Inflammatory macrophage treated with lipopolysaccharide for 4 hours (primary cell): ENCODE measurements at regions not wholly inside any gene's neighbourhood (a gene's known extent, or its start where the extent isn't known, plus 50 kb on each side); places are given as distances from the start of the nearest gene placed in this dataset.
"Not testable (repeated sequence)": the region's sequence is repeated elsewhere in the genome, so short reads cannot be mapped to it uniquely, and the experiment has no call there.

ENCODE experiments used
- DNase-seq: peaks from one replicate; pipeline ENCODE4 v3.0.0-alpha.2; 2020

DNA sequence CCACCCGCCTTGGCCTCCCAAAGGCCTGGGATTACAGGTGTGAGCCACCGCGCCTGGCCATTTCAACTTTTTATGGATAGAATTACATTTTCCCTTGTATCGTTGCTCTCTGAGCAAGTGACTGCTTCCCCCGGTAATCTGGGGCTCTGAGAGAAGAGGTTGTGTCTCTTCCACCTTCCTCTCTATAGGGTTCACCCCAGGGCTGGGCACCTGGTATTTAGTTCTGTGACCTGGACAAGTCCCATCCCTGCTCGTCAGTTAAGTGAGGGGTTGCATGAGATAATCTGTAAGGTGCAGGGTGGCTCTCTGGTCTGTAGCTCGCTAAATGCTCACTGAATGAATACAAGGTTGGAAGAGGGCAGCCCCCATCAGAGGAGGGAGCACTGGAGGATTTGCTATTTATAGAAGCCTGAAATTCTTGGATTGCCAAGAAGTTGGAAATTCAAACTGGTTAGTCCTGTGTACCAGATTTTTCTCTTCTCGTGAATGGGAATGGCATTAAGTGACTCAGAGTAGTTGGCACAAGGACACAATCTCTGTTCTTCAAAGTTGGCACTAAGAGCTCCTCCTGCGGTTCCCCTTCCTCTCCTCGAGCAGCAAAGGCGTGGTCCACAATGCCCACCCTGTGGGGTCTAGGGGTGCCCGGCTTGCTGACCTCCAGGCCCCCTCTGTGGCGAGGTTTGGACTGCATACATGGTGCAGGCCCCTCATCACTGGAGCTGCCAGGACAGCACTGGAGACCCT, 68.1 kb upstream of the DLG1 start:
- DNase-seq = no peak

DNA sequence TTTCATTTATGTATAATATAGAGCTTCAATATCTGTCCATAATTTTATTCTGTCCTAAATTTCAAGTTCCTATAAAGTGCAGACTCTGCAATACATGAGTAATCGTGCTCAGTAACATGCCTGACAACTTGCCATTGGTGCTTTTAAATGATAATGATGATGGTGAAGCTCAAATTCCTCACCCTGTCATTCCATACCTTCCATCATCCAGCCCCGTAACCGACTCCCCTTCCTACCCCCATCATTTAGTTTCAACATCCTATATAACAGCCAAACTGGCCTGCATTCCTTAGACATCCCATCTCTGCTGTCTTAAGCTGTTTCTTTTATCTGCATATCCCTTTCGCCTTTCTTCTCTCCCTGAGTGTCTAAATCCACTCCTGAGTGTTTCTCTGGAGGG, 67.2 kb upstream of the DLG1 start:
- no peak for DNase-seq

DNA sequence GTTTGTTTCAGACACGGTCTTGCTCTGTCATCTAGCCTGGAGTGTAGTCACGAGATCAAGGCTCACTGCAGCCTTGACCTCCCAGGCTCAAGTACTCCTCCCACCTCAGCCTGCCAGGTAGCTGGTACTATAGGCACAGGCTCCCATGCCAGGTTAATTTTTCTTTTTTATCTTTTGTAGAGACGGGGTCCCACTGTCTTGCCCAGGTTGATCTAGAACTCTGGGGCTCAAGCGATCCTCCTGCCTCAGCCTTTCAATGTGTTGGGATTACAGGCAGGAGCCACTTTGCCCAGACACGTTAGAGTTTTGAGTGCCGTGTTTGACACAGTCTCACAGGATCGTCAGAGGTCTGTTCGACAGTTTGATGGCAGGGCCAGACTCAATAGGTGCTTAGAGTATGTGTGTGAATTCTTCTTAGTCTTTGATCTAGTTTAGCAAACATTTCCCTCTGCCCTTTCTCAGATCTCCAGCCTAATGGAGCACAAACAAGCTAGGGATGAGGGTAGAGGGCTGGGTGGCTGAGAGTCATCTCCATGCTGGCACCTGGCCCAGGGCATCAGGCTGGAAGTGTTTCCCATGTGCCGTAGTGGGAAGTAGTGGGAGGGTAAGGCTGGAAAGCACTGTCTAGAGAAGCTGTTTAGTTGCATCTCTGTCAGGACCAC, 66.1 kb upstream of the DLG1 start:
- no peak for DNase-seq

DNA sequence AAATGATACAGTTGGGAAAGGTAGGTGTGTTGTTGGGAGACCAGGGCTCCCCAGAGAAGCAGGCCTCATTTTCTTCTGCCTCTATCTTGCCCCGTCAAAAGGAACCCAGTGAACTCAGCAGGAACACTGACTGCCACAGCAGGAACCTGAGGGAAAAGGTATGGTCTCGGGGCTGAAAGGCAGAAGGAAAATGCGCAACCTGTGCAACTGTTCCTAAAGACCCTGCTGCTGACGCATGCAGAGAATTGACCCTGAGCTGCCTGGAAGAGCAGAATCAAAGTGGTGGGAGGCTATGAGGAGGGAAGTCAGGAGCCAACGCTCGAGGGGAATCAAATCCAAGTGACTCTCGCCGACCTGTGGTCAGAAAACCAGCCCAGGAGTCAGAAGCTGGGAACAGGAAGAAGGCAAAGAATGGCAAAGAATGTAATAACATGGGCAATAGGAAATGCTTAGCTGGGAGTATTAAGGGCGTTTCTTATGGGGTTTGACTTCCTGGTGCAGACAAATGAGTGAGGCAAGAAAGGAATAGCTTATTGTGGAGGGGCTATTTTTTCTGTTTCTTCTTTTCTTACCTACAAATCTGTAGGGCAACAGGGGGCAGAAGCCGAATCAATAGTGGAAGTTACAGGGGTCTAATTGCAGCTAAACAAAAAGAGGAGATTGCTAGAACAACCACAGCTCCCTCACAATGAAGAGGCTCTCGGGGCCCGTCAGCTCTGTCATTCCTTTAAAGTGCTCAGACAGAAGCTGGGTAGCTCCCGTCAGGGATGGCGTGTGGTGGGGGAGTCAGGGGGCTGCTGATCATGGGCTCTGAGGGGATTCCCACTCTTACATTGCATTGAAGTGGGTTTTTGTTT, 65.4 kb upstream of the DLG1 start:
- no peak for DNase-seq

DNA sequence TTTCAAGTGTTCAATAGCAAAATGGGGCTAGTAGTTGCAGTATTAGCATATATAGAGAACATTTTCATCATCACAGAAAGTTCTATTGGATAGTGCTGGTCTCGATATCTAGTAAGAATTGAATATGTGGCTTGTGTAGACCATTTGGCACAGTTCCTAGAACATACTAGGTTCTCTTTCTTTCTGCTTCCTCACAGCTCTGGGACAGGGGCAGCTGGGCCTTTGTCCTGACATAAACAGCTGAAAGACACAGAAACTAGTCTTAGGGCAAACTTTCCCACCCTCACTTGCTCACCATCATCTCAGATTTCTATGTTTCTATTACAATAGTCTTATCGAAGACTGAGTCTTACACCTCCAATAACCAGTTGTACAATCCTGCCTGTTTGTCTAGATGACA, 63.7 kb upstream of the DLG1 start:
- DNase-seq = no peak

DNA sequence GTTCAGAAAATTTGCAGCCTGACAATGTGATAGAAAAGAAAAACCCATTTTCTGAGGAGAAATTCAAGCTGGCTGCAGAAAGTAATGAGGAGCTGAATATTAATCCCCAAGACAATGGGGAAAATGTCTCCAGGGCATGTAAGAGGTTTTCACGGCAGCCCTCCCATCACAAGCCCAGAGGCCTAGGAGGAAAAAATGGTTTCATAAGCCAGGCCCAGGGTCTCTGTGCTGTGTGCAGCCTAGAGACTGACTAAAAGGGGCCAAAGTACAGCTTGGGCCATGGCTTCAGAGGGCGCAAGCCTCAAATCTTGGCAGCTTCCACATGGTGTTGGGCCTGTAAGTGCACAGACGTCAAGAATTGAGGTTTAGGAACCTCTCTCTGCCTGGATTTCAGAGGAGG, 61.7 kb upstream of the DLG1 start:
- DNase-seq = not testable (repeated sequence)

DNA sequence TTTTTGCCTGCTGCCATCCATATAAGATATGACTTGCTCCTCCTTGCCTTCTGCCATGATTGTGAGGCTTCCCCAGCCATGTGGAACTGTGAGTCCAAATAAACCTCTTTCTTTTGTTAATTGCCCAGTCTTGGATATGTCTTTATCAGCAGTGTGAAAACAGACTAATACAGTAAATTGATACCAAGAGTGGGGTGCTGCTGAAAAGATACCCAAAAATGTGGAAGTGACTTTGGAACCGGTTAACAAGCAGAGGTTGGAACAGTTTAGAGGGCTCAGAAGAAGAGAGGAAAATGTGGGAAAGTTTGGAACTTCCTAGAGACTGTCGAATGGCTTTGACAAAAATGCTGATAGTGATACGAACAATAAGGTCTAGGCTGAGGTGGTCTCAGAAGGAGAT, 61.1 kb upstream of the DLG1 start:
- DNase-seq = not testable (repeated sequence)

DNA sequence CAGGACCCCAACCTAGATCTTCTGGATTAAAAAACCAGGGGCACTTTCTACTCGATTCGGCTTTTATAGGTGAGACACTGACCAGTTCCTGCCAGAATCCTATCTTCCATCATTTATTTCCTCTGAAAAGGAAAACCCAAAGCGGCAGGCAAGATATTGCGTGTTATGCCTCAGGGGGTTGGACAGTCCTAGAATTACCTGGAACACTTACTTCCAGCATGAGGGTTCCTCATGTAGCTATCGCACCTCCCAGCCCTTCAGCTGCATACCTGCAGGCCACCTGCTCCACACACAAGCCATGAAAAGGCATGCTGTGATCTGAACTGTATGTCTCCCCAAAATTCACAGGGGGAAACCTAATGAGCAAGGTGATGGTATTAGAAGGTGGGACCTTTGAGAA, 58.3 kb upstream of the DLG1 start:
- no peak for DNase-seq

DNA sequence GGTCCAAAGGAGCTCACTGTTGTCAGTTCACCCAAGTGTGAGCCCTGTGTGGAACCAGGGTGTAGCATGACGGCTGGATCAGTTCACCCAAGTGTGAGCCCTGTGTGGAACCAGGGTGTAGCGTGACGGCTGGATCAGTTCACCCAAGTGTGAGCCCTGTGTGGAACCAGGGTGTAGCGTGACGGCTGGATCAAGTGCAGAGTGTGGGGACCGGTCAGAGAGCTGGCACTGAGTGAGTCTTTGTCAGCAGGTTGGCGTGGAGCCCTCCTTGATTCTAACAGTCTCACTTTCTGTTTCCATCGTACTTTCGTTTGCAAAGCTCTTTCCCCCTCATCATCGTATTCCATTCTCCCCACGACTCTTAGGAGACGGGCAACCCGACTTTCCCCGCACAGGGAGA, 57.9 kb upstream of the DLG1 start:
- no peak for DNase-seq

DNA sequence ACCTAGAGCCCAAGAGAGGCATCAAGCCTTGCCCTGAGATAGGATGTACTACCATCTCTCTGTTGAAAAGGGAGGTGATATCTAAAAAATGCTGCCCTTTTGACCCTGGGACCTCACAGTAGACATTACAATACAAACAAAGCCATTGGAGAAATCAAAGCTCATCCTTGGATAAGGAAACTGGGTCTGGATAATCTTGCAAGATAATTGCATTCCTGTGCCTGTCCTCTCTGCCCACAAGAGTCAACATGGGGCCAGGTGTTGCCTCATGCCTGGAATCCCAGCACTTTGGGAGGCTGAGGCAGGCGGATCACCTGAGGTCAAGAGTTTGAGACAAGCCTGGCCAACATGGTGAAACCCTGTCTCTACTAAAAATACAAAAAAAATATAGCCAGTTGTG, 57.3 kb upstream of the DLG1 start:
- DNase-seq = no peak

DNA sequence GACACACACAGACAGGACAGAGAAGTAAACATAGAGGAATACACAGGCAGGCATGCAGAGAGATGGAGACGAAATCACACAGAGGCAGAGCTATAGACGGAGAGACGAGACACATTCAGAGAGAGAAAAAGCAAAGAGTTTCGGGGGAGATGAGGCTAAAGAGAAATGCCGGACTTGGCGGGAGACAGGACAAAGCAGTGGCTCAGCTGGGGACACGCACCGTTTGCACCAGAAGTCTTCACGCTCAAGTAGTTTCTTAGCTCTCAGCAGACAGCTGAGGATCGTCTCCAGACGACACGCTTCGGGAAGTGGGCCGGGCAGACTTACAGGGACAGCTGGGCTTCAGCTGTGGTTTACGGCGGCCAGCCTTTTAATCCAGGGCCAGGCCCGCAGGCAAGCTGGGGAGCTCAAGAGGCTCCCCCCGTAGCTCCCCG, 56.2 kb upstream of the DLG1 start:
- DNase-seq = no peak

DNA sequence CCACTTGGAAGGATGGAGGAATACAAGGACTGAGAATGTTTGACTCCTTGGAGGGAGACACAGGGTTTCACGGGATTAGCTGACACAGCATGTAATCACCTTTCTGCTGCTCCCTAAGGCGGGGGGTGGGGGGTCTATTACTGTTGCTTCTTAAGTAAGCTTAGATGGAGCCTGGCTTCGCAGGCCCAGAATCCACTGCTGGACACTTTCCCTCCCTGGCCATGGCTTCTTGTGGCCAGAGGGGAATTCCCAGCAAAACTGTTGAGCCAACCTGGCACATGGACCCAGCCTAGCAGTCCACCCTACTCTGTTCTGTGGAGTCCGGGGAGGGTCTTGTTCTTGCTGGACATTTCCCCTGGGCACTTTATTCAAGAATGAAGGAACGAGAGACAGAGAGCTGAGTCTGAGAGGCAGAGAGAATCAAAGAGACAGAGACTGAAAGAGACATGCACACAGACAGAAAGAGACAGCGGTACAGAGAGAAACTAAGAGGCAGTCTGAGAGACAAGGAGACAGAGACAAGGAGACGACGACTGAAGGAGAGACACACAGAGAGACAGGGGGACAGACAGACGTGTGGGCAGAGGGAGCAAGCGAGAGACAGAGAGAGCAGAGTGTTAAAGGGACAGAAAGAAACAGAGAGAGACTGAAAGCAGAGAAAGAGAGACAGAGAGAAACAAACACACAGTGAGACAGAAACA, 55.6 kb upstream of the DLG1 start:
- DNase-seq = no peak

DNA sequence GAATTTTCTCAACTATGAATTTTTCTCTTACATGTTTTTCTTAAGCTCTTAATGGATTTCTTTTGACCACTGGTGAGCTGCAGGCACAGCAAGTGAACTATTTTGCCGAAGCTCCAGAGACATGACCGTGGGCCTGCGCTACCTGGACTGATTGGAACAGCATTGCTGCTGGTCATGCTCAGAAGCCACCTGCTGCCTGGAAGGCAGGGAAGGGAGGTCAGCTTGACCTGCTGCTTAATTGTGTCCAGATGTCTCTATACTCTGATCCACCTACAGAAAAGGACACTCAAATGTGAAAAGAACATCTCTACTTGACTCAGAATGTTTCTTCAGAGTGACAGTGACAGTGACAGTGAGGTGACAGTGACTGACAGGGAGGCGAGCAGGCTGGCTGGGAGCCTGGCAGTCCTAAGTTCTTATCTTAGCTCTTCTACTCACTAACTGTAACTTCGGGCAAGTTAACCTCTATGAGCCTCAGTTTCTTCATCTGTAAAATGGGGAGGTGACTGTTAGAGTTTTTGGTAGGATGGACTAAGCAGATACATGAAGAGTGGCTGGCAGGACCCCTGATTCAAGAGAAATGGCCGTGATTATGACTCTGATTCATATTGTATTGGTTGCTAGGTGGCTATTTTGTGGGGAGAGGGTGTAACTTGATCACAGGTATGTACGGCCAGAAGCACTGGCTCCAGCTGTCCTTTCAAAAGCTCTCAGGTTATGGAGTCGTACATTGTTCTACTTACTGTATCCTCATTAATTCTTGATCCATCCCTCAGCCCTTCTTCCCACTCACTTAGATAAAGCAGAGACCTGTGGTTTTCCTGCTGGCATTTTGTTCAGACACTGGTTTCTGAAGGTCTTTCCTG, 54.8 kb upstream of the DLG1 start:
- no peak for DNase-seq

DNA sequence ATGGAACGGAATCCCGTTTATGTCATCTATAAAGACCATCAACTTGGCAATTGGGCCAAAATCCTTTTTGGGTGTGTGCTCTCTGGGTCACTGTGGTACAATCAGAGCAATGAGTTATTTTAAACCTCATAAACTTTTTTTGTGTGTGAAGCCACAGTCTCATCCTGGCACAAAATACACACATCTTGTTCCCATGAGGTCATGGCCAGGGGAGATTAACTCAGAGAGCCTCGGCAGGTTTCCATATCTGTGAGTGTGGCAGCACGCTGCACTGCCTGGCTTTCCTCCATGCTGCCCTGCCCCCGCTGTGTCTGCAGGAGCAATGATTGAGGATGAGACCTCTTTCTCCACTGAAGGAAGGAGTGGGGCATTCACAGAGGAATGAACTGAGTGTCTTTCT, 54.0 kb upstream of the DLG1 start:
- no peak for DNase-seq

DNA sequence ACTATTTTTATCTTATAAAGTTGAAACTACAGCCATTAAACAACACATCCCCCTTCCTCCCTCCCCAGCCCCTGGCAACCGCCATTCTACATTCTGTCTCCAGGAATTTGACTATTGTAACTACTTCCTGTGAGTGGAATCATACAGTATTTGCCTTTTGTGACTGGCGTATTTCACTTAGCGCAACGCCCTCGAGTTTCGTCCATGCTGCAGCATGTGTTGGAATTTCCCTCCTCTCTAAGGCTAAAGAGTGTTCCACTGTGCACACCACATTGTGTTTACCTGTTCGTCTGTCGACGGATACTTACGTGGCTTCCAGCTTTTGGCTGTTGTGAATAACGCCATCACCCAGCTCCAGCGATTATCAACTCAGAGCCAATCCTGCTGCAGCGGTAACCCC, 52.0 kb upstream of the DLG1 start:
- no peak for DNase-seq

DNA sequence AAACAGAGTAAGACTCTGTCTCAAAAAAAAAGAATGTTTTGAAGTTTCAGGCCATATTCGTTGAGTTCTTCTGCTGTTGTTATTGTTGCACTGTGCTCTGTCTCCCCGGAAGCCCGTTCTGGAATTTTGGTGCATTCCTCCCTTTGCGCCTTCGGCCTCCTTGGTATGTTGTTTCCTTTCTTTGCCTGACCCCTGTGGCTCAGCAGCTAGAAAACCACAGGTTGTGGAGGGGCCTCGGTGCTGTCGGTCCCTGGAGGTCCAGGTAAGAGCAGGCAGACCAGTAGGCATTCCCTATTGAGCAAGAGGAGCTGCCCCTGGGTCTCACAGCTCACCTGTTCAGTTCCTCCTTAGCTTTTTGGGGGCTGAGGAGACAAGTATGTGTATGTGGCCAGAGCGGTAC, 51.0 kb upstream of the DLG1 start:
- DNase-seq = no peak
